GM20000 (cell line): ENCODE measurements at regions not wholly inside any gene's neighbourhood (a gene's known extent, or its start where the extent isn't known, plus 50 kb on each side); places are given as distances from the start of the nearest gene placed in this dataset.

ENCODE experiments used
- DNase-seq: peaks from one replicate; pipeline ENCODE4 v3.0.0; 2012; ENCODE audit warnings: low spot score
- CTCF ChIP-seq: IDR thresholded peaks from 2 replicates; pipeline ENCODE4 v1.5.1; 2012; ENCODE audit warnings: mild to moderate bottlenecking, control low read depth; ENCODE audit errors: extremely low read depth, missing control alignments

DNA sequence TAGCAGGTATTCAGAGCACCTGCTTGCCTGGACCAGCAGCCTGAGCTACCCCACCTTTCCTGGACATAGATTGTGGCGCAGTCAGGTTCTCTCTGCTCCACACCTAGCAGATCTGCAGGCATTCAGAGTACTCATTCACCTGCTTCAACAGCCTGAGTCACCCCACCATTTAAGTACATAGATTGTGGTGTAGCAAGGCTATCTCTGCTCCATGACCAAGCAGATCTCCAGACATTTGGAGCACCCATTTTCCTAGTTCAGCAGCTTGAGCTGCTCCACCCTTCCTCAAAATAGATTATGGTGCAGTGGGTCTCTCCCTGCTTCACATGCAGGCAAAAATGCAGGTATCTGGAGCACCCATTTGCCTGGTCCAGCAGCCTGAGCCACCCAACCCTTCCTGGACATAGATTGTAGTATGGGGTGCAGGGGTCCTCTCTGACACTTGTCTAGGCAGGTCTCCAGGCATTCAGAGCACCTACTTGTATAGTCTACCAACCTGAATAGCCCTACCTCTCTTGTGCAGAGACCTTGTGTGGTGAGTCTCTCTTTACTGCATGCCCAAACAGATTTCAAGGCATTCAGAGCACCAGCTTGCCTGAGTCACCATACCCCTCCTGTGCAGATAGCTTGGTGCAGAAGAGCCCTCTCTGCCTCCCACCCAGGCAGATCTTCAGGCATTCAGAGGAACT, 466.0 kb upstream of the THBS1 start:
- no peak for TF ChIP-seq CTCF
- no peak for DNase-seq

GRCh38 chr15:39115379-39116057, 465.4 kb upstream of the THBS1 start:
- no peak for TF ChIP-seq CTCF
- DNase-seq: no peak

DNA sequence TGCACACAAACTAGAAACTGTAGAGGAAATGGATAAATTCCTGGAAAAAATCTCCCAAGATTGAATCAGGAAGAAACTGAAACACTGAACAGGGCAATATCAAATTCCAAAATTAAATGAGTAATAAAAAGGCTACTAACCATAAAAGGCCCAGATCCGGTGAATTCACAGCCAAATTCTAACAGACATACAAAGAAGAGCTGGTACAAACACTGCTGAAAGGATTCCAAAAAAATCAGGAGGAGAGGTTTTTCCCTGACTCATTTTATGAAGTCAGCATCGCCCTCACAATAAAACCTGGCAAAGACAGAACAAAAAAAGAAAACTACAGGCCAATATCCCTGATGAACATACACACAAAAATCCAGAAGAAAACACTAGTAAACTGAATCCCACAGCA, 462.4 kb upstream of the THBS1 start:
- no peak for DNase-seq
- no peak for TF ChIP-seq CTCF

- TF ChIP-seq CTCF: no peak
- DNase-seq: no peak
These were observed 456.7 kb upstream of the THBS1 start for GRCh38 chr15:39124155-39124552.

- TF ChIP-seq CTCF: no peak
- DNase-seq: no peak
These were observed 456.2 kb upstream of the THBS1 start for GRCh38 chr15:39124553-39125171.

GRCh38 chr15:39125226-39125625, 455.7 kb upstream of the THBS1 start:
- TF ChIP-seq CTCF: no peak
- DNase-seq: no peak

DNA sequence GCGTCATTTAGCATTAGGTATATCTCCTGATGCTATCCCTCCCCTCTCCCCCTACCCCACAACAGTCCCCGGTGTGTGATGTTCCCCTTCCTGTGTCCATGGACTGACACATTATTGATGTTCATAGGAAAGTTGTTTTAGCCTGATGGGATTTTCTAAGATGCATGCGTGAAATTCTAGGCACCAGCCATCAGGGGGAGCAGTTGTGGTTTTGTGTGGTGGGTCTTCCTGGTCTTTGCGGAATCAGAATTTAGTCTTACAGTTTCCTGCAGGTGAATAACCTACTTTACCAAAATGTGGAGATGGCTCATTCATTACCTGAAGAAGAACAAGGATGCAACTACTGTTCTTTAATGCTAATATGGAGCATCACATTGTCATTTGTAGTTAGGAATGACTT, 455.0 kb upstream of the THBS1 start:
- DNase-seq: peak; percentile 56
- TF ChIP-seq CTCF: peak; percentile 67
